ENCODE measurements at regions not wholly inside any gene's neighbourhood (a gene's known extent, or its start where the extent isn't known, plus 50 kb on each side); places are given as distances from the start of the nearest gene placed in this dataset.

DNA sequence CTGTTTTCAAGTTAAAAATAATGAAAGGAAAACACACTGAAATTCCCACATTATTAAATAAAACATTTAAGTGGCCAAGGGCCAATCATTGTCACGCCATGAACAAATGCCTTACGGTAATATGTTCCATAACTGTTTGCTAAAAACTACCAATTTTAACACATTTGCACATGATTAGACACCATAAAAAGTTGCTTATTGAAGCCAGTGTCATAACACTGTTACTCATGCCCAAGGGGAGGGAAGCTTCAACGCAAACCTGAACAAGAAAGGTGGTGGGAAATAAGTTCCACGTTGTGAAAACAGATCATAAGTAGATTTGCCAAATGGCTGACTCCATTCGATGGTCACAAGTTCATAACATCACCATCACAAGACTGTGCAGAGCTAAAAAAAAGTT lies 739.3 kb upstream of the FAM241A start:
- H3K4me3 ChIP-seq (ENCODE audit: extremely low read depth in 1 of 4, insufficient read depth in 2 of 4, low read depth in 3 of 4, low read length in 4 of 4) = no peak overlapping the region
- no peak overlapping the region for H2AK5ac ChIP-seq (ENCODE audit: low read depth, low read length)
- no peak for TF ChIP-seq FOSL1 (IDR thresholded peaks at IDR 0.05; ENCODE audit: insufficient read depth, low read depth, low read length)
- TF ChIP-seq JUN (IDR thresholded peaks at IDR 0.05; ENCODE audit: low read depth, low read length) = no peak
- TF ChIP-seq BRCA1 (IDR thresholded peaks at IDR 0.05; ENCODE audit: low read depth, low read length) = no peak
- no peak for TF ChIP-seq RFX5 (IDR thresholded peaks at IDR 0.05; ENCODE audit: borderline replicate concordance, low read depth, low read length)
- TF ChIP-seq KDM1A (IDR thresholded peaks at IDR 0.05; ENCODE audit: borderline replicate concordance, low read length) = no peak
- no peak for TF ChIP-seq CBX5 (IDR thresholded peaks at IDR 0.05; ENCODE audit: low read depth, low read length)
- TF ChIP-seq EP300 (IDR thresholded peaks at IDR 0.05; ENCODE audit: borderline replicate concordance in 1 of 2, low read depth in 2 of 2, low read length in 2 of 2) = no peak
- no peak for TF ChIP-seq BACH1 (IDR thresholded peaks at IDR 0.05; ENCODE audit: low read length)
- TF ChIP-seq TAF1 (IDR thresholded peaks at IDR 0.05; ENCODE audit: low read depth, low read length) = no peak
- no peak for TF ChIP-seq SP2 (IDR thresholded peaks at IDR 0.05; ENCODE audit: low read length)
- TF ChIP-seq CHD2 (IDR thresholded peaks at IDR 0.05; ENCODE audit: low read length) = no peak
- TF ChIP-seq TCF12 (IDR thresholded peaks at IDR 0.05; ENCODE audit: low read depth, low read length) = no peak
- no peak for TF ChIP-seq GTF2F1 (IDR thresholded peaks at IDR 0.05; ENCODE audit: borderline replicate concordance, low read depth, low read length)
- no peak overlapping the region for H3K56ac ChIP-seq (replicated peaks; ENCODE audit: insufficient read length, low read depth, low read length)
- H3K36me3 ChIP-seq (ENCODE audit: control insufficient read depth in 2 of 4, insufficient read depth in 4 of 4, low read length in 3 of 4) = no peaks in the 10 kb centered on the region
- no peak overlapping the region for H2BK20ac ChIP-seq (ENCODE audit: low read length)
- no peak overlapping the region for H4K5ac ChIP-seq (ENCODE audit: insufficient read length, low read depth, low read length)
- no peak overlapping the region for H2BK12ac ChIP-seq (ENCODE audit: low read depth, low read length)
- ChIA-PET CTCF (ENCODE audit: partially characterized antibody) (no interaction called here), POLR2A (ENCODE audit: partially characterized antibody) (no interaction called here)
- H3K14ac ChIP-seq (ENCODE audit: insufficient read length) = no peak overlapping the region
- H2BK5ac ChIP-seq (ENCODE audit: low read depth, low read length) = no peak overlapping the region
- no peak overlapping the region for H3K4me2 ChIP-seq (ENCODE audit: insufficient read depth in 1 of 2, low read depth in 2 of 2, low read length in 2 of 2)
- H3K9me3 ChIP-seq (ENCODE audit: insufficient read depth in 2 of 2, low read depth in 1 of 2, low read length in 1 of 2) = no peaks in the 10 kb centered on the region
- no peak overlapping the region for H3K4ac ChIP-seq (replicated peaks; ENCODE audit: insufficient read length, low read depth, low read length)
- H3K23ac ChIP-seq (ENCODE audit: insufficient read length) = no peak overlapping the region
- no peaks in the 10 kb centered on the region for H4K20me1 ChIP-seq (replicated peaks in 1 of 2; ENCODE audit: control insufficient read depth in 1 of 2, insufficient read depth in 2 of 2, low read length in 2 of 2)
- H4K91ac ChIP-seq (replicated peaks; ENCODE audit: insufficient read length, low read length) = no peak overlapping the region
- DNase-seq (ENCODE audit: low read depth in 1 of 2, low spot score in 2 of 2) (no peak), FAIRE-seq (no peak)
- H3K23me2 ChIP-seq (ENCODE audit: low read depth, low read length) = no peaks in the 10 kb centered on the region
- no peak overlapping the region for H2BK15ac ChIP-seq (ENCODE audit: low read length)
- no peak overlapping the region for H3K27ac ChIP-seq (ENCODE audit: low read depth, low read length)
- peaks cover 0 to 1% (median 0%) of the 10 kb centered on the region in 4 experiments; a peak in 1 of 7 replicates for H3K27me3 ChIP-seq (replicated peaks in 1 of 4; ENCODE audit: control insufficient read depth in 3 of 4, extremely low read depth in 1 of 4, insufficient read depth in 3 of 4, low read length in 3 of 4)
- H3K9ac ChIP-seq (replicated peaks in 1 of 4; ENCODE audit: extremely low read depth in 1 of 4, low read depth in 3 of 4, low read length in 3 of 4) = no peak overlapping the region
- H3K79me1 ChIP-seq (ENCODE audit: low read depth, low read length) = no peaks in the 10 kb centered on the region
- no peaks in the 10 kb centered on the region for H3K4me1 ChIP-seq (replicated peaks in 1 of 4; ENCODE audit: control insufficient read depth in 3 of 4, insufficient read depth in 4 of 4, low read length in 3 of 4)
- no peaks in the 10 kb centered on the region for H3K79me2 ChIP-seq (ENCODE audit: control insufficient read depth in 1 of 2, insufficient read depth in 2 of 2, low read length in 2 of 2)
- no peak overlapping the region for H2BK120ac ChIP-seq (replicated peaks; ENCODE audit: low read depth, low read length)
- WGBS, 2 experiments (ENCODE audit: extremely low coverage in 1 of 2, insufficient coverage in 1 of 2, insufficient read length in 1 of 2, insufficient replicate concordance in 2 of 2, low coverage in 1 of 2, low lambda C conversion rate in 2 of 2, missing lambda C conversion rate in 1 of 2) = 90% methylated on average over 5 of the region's 5 CpGs; no CpG with 5 or more reads in 1 of the 2 experiments
- H3K18ac ChIP-seq (ENCODE audit: extremely low read depth, low read length) = no peak overlapping the region
- H4K8ac ChIP-seq (ENCODE audit: extremely low read depth, insufficient read depth, low read length) = no peak overlapping the region
- no peak overlapping the region for H2AFZ ChIP-seq (ENCODE audit: low read length)
